Erythroblast (primary cell): ENCODE measurements at regions not wholly inside any gene's neighbourhood (a gene's known extent, or its start where the extent isn't known, plus 50 kb on each side); places are given as distances from the start of the nearest gene placed in this dataset.

Experiments used
- DNase-seq, 2 experiments: peaks; one replicate each; lab custom pipeline; 2025; lab: John Stamatoyannopoulos, UW
- GATA1 ChIP-seq: IDR thresholded peaks from 2 replicates; pipeline ENCODE4 v1.6.1; 2011; ENCODE audit warnings: low read depth, mild to moderate bottlenecking, control low read depth, low read length, moderate library complexity
- POLR2A ChIP-seq: IDR thresholded peaks from 2 replicates; pipeline ENCODE4 v1.6.1; 2011; ENCODE audit warnings: mild to moderate bottlenecking, low read length

GRCh38 chr12:91690531-91690930 is 455.1 kb downstream of the BTG1 start:
- DNase-seq, result no peak
- TF ChIP-seq POLR2A (no peak), GATA1 (no peak)

GRCh38 chr12:91687052-91688017 is 458.3 kb downstream of the BTG1 start:
- DNase-seq, result no peak
- no peak for TF ChIP-seq POLR2A
- no peak for TF ChIP-seq GATA1

GRCh38 chr12:91685917-91686316 is 459.7 kb downstream of the BTG1 start:
- no peak for TF ChIP-seq GATA1
- no peak for TF ChIP-seq POLR2A
- DNase-seq, result no peak

- TF ChIP-seq GATA1, result no peak
- TF ChIP-seq POLR2A, result no peak
- no peak for DNase-seq
These were observed 463.9 kb downstream of the BTG1 start for GRCh38 chr12:91681751-91682150.

GRCh38 chr12:91680864-91681263 is 464.8 kb downstream of the BTG1 start:
- TF ChIP-seq POLR2A, result no peak
- no peak for TF ChIP-seq GATA1
- no peak for DNase-seq

- no peak for DNase-seq
- TF ChIP-seq POLR2A, result no peak
- TF ChIP-seq GATA1, result no peak
These were observed 468.1 kb downstream of the BTG1 start for GRCh38 chr12:91677556-91677955.

- DNase-seq, result no peak
- TF ChIP-seq GATA1 (no peak), POLR2A (no peak)
These were observed 470.2 kb downstream of the BTG1 start for GRCh38 chr12:91675401-91675800.

GRCh38 chr12:91672130-91672529 is 473.5 kb downstream of the BTG1 start:
- no peak for TF ChIP-seq POLR2A
- DNase-seq, result no peak

GRCh38 chr12:91667694-91668093 is 478.0 kb downstream of the BTG1 start:
- TF ChIP-seq POLR2A, result no peak
- TF ChIP-seq GATA1, result no peak
- no peak for DNase-seq

- no peak for DNase-seq
- TF ChIP-seq GATA1, result no peak
These were observed 481.1 kb upstream of the DCN start for GRCh38 chr12:91663744-91664143.

- TF ChIP-seq GATA1 (no peak), POLR2A (no peak)
- no peak for DNase-seq
These were observed 480.7 kb upstream of the DCN start for GRCh38 chr12:91663310-91663709.

- TF ChIP-seq GATA1, result no peak
- TF ChIP-seq POLR2A, result no peak
- DNase-seq, result no peak
These were observed 479.4 kb upstream of the DCN start for GRCh38 chr12:91662021-91662420.

GRCh38 chr12:91657032-91657431 is 474.4 kb upstream of the DCN start:
- DNase-seq, result no peak
- TF ChIP-seq POLR2A, result no peak
- no peak for TF ChIP-seq GATA1

GRCh38 chr12:91655966-91656365 is 473.3 kb upstream of the DCN start:
- no peak for DNase-seq
- no peak for TF ChIP-seq POLR2A
- TF ChIP-seq GATA1, result no peak

- TF ChIP-seq POLR2A, result no peak
- TF ChIP-seq GATA1, result no peak
- DNase-seq, result no peak
These were observed 471.5 kb upstream of the DCN start for GRCh38 chr12:91654087-91654486.
